ENCODE measurements at regions not wholly inside any gene's neighbourhood (a gene's known extent, or its start where the extent isn't known, plus 50 kb on each side); places are given as distances from the start of the nearest gene placed in this dataset.

GRCh38 chr2:128565441-128565840, 246.8 kb upstream of the HS6ST1 start:
- FAIRE-seq, result no peak
- TF ChIP-seq NR2C2 (CRISPR knock-in tag; IDR thresholded peaks at IDR 0.05) (no peak), NR2C2 (tag; IDR thresholded peaks at IDR 0.05) (no peak), ZNF212 (CRISPR knock-in tag; IDR thresholded peaks at IDR 0.05) (no peak), THRAP3 (IDR thresholded peaks at IDR 0.05; ENCODE audit: borderline replicate concordance) (no peak), CSDE1 (IDR thresholded peaks at IDR 0.05) (no peak), MTA2 (IDR thresholded peaks at IDR 0.05; ENCODE audit: low read depth) (no peak), MCM3 (IDR thresholded peaks at IDR 0.05) (no peak), POU5F1 (IDR thresholded peaks at IDR 0.05; ENCODE audit: borderline replicate concordance, low read depth, low read length, partially characterized antibody) (no peak), ZNF407 (IDR thresholded peaks at IDR 0.05; ENCODE audit: low read depth) (no peak), NCOA4 (IDR thresholded peaks at IDR 0.05; ENCODE audit: partially characterized antibody) (no peak), FOXP1 (CRISPR knock-in tag; IDR thresholded peaks at IDR 0.05) (no peak)
- Histone ChIP-seq H3K27me3 (ENCODE audit: control insufficient read depth in 2 of 2, insufficient read depth in 2 of 2, low read length in 2 of 2) (peaks cover 0 to 19% of the 10 kb centered on the region in 2 experiments; a peak in 2 of 5 replicates), H3K36me3 (ENCODE audit: control insufficient read depth, insufficient read depth, low read length) (no peaks in the 10 kb centered on the region), H3K9me3 (replicated peaks; ENCODE audit: control insufficient read depth, insufficient read depth, low read depth, low read length) (no peaks in the 10 kb centered on the region), H3K4me2 (ENCODE audit: insufficient read depth, low read length) (no peak overlapping the region), H3K4me1 (replicated peaks in 1 of 2; ENCODE audit: control insufficient read depth in 2 of 2, insufficient read depth in 2 of 2, low read length in 2 of 2) (no peaks in the 10 kb centered on the region), H3K9me1 (ENCODE audit: control insufficient read depth, insufficient read depth, low read length) (no peaks in the 10 kb centered on the region), H3K9ac (ENCODE audit: insufficient read depth in 1 of 2, low read depth in 2 of 2, low read length in 2 of 2) (no peak overlapping the region), H4K20me1 (replicated peaks; ENCODE audit: control insufficient read depth, insufficient read depth, low read length) (no peaks in the 10 kb centered on the region), H3K4me3 (no peak overlapping the region), H3K79me2 (ENCODE audit: control insufficient read depth, insufficient read depth, low read length) (no peaks in the 10 kb centered on the region), H2AFZ (ENCODE audit: low read depth, low read length) (no peak overlapping the region), H3K27ac (ENCODE audit: extremely low read depth, low read depth, low read length) (no peak overlapping the region)
- ChIA-PET POLR2A (no interaction called here), CTCF (ENCODE audit: low intra/inter-chr PET ratio) (no interaction called here)
- intact Hi-C loops (cut with micrococcal nuclease), result no loop called here
- no TSS peak for BruUV-seq (replicated peaks)
- in situ Hi-C loops (cut with MboI), result no loop called here
- DNase-seq (ENCODE audit: extremely low read depth in 1 of 4, low spot score in 3 of 4), result no peak
- ATAC-seq, result no peak
- 0% methylated on average over 4 of the region's 4 CpGs for WGBS (ENCODE audit: insufficient coverage, low coverage, missing lambda C conversion rate)
